Neural crest cell (in vitro differentiated cells): ENCODE measurements at regions not wholly inside any gene's neighbourhood (a gene's known extent, or its start where the extent isn't known, plus 50 kb on each side); places are given as distances from the start of the nearest gene placed in this dataset.
"Not testable (repeated sequence)": the region's sequence is repeated elsewhere in the genome, so short reads cannot be mapped to it uniquely, and the experiment has no call there.

ENCODE experiments used
- DNase-seq: peaks from one replicate; pipeline ENCODE4 v3.0.0; 2021; ENCODE audit warnings: low read depth, mixed read lengths, low spot score
- H3K27ac Mint-ChIP-seq: one replicate; pipeline ENCODE4 v1.8.0; 2021; ENCODE audit warnings: mild to moderate bottlenecking, mixed read lengths; ENCODE audit not compliant: unreplicated experiment
- H3K27me3 Mint-ChIP-seq: 2 replicates; pipeline ENCODE4 v1.8.0; 2021; ENCODE audit warnings: low read depth, mild to moderate bottlenecking, mixed read lengths
- H3K36me3 Mint-ChIP-seq: 2 replicates; pipeline ENCODE4 v1.8.0; 2021; ENCODE audit warnings: low read depth, mild to moderate bottlenecking, mixed read lengths
- H3K4me1 Mint-ChIP-seq: 2 replicates; pipeline ENCODE4 v1.8.0; 2021; ENCODE audit warnings: mixed read lengths
- H3K4me3 Mint-ChIP-seq: one replicate; pipeline ENCODE4 v1.8.0; 2021; ENCODE audit warnings: mild to moderate bottlenecking, mixed read lengths
- H3K9me3 Mint-ChIP-seq: 2 replicates; pipeline ENCODE4 v1.8.0; 2021; ENCODE audit warnings: mixed read lengths
- CTCF ChIP-seq: fragments of 200-600 bp; sonication (generic); conservative IDR thresholded peaks from 2 replicates; pipeline ENCODE4 v1.5.0; 2021; ENCODE audit warnings: antibody characterized with exemption, mild to moderate bottlenecking

DNA sequence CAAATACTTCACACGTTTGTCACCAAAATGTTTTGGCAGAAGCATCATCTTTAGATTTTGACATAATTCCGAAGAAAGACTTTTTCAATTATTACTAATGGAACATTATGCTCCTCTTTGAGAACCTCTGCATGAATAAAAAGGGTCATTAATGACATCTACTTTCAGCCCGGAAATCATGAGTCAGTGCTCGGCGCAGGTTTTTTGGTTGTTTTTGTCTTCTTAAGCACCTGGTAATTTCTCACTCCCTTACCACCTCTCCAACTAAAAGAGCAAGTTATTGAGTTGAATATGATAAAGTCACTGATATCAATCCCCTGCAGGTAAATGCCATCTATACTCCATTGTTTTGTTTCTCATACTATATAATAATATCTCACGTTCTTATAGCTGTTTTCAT is 113.0 kb upstream of the PBX1 start:
- no peak for TF ChIP-seq CTCF
- Mint-ChIP-seq H3K4me3 (no peak overlapping the region), H3K27ac (no peak overlapping the region), H3K9me3 (no peaks in the 10 kb centered on the region), H3K36me3 (no peaks in the 10 kb centered on the region), H3K4me1 (no peaks in the 10 kb centered on the region), H3K27me3 (no peaks in the 10 kb centered on the region)
- no peak for DNase-seq

DNA sequence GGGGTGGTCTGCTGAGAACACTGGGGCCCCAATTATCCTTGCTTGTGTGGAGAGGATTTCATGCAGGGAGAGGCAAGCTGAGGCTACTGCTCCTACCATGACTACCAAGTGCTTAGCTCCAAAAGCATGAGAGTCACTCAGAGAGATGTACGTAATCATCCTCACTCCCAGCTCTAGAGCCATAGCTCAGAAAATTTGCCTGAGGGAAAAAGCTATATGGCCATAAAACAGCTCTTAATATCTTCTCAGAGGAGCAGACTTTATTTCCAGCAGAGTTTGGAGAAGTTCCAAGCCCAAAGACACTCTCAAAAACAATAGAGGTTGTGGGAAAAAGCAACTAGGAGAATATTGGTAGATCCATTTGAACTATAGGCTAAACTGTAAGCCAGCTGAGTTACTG is 106.4 kb upstream of the PBX1 start:
- H3K36me3 Mint-ChIP-seq, result peaks cover 2% of the 10 kb centered on the region
- no peaks in the 10 kb centered on the region for H3K4me1 Mint-ChIP-seq
- H3K9me3 Mint-ChIP-seq, result peaks cover 3% of the 10 kb centered on the region
- H3K27me3 Mint-ChIP-seq, result no peaks in the 10 kb centered on the region
- no peak overlapping the region for H3K4me3 Mint-ChIP-seq
- DNase-seq, result no peak
- TF ChIP-seq CTCF, result no peak
- H3K27ac Mint-ChIP-seq, result no peak overlapping the region

- no peak for DNase-seq
- Mint-ChIP-seq H3K27me3 (no peaks in the 10 kb centered on the region), H3K27ac (no peak overlapping the region), H3K9me3 (peaks cover 3% of the 10 kb centered on the region), H3K4me3 (no peak overlapping the region), H3K36me3 (peaks cover 2% of the 10 kb centered on the region), H3K4me1 (no peaks in the 10 kb centered on the region)
- no peak for TF ChIP-seq CTCF
Measured at GRCh38 chr1:164456272-164456671, 102.7 kb upstream of the PBX1 start.

- not testable (repeated sequence) for H3K9me3 Mint-ChIP-seq, H3K4me1 Mint-ChIP-seq, H3K27me3 Mint-ChIP-seq, DNase-seq, H3K4me3 Mint-ChIP-seq, H3K36me3 Mint-ChIP-seq, H3K27ac Mint-ChIP-seq
Measured at GRCh38 chr1:164459176-164459575, 99.8 kb upstream of the PBX1 start.

GRCh38 chr1:164466001-164466421 is 93.0 kb upstream of the PBX1 start:
- no peaks in the 10 kb centered on the region for H3K36me3 Mint-ChIP-seq
- H3K4me3 Mint-ChIP-seq, result no peak overlapping the region
- no peak for TF ChIP-seq CTCF
- peaks cover 3% of the 10 kb centered on the region for H3K9me3 Mint-ChIP-seq
- H3K27ac Mint-ChIP-seq, result no peak overlapping the region
- DNase-seq, result no peak
- no peaks in the 10 kb centered on the region for H3K4me1 Mint-ChIP-seq
- no peaks in the 10 kb centered on the region for H3K27me3 Mint-ChIP-seq

GRCh38 chr1:164466429-164466828 is 92.6 kb upstream of the PBX1 start:
- Mint-ChIP-seq H3K36me3 (no peaks in the 10 kb centered on the region), H3K9me3 (peaks cover 3% of the 10 kb centered on the region), H3K27ac (no peak overlapping the region), H3K4me1 (no peaks in the 10 kb centered on the region), H3K27me3 (no peaks in the 10 kb centered on the region), H3K4me3 (no peak overlapping the region)
- TF ChIP-seq CTCF, result no peak
- no peak for DNase-seq
